OCI-LY3 (cell line): ENCODE measurements at regions not wholly inside any gene's neighbourhood (a gene's known extent, or its start where the extent isn't known, plus 50 kb on each side); places are given as distances from the start of the nearest gene placed in this dataset.

Experiments used
- H2AFZ ChIP-seq: fragments of 200-600, 300-600 bp; shearing (Covaris generic); 2 replicates; pipeline ENCODE4 v1.6.0; 2014; ENCODE audit warnings: antibody characterized with exemption, low read depth, low read length
- H3K27ac ChIP-seq: fragments of 200-600, 300-600 bp; sonication (generic); 2 replicates; pipeline ENCODE4 v1.5.1; 2014; ENCODE audit warnings: mild to moderate bottlenecking, low read length, moderate library complexity, mixed read lengths
- H3K27me3 ChIP-seq: fragments of 200-600, 300-600 bp; sonication (generic); 2 replicates; pipeline ENCODE4 v1.6.1; 2014; ENCODE audit warnings: low read depth, low read length, mixed read lengths
- H3K36me3 ChIP-seq: fragments of 200-600, 300-600 bp; sonication (generic); replicated peaks from 2 replicates; pipeline ENCODE3; 2014; ENCODE audit warnings: low read depth, low read length, mixed read lengths
- H3K4me1 ChIP-seq: fragments of 300-600, 200-600 bp; sonication (generic); 2 replicates; pipeline ENCODE4 v1.6.1; 2014; ENCODE audit warnings: low read length, mixed read lengths
- H3K4me2 ChIP-seq: fragments of 200-600, 300-600 bp; sonication (generic); 2 replicates; pipeline ENCODE4 v1.6.1; 2014; ENCODE audit warnings: low read length, mixed read lengths
- H3K4me3 ChIP-seq: fragments of 300-600, 200-600 bp; sonication (generic); 2 replicates; pipeline ENCODE4 v1.5.1; 2014; ENCODE audit warnings: antibody characterized with exemption, mild to moderate bottlenecking, low read length, moderate library complexity
- H3K79me2 ChIP-seq: fragments of 300-600, 200-600 bp; shearing (Covaris generic); 2 replicates; pipeline ENCODE4 v1.6.1; 2014; ENCODE audit warnings: mild to moderate bottlenecking, low read length, mixed read lengths
- H3K9ac ChIP-seq: fragments of 300-600, 200-600 bp; shearing (Covaris generic); 2 replicates; pipeline ENCODE4 v1.6.0; 2014; ENCODE audit warnings: mild to moderate bottlenecking, low read length, moderate library complexity
- H3K9me3 ChIP-seq: fragments of 200-600, 300-600 bp; shearing (Covaris generic); 2 replicates; pipeline ENCODE4 v1.6.1; 2014; ENCODE audit warnings: low read length, mixed read lengths; ENCODE audit not compliant: insufficient read depth
- H4K20me1 ChIP-seq: fragments of 200-600, 300-600 bp; sonication (generic); 2 replicates; pipeline ENCODE4 v1.6.1; 2016; ENCODE audit warnings: low read length, mixed read lengths; ENCODE audit not compliant: insufficient read depth
- CTCF ChIP-seq: fragments of 200-600, 300-600 bp; sonication (generic); IDR thresholded peaks from 2 replicates; pipeline ENCODE4 v1.5.1; 2014; ENCODE audit warnings: antibody characterized with exemption, low read length, low read depth
- EZH2phosphoT487 ChIP-seq: fragments of 200-600 bp; shearing (Covaris generic); IDR thresholded peaks from 2 replicates; pipeline ENCODE4 v1.6.1; 2018; ENCODE audit warnings: antibody characterized with exemption, mixed run types, low read depth

DNA sequence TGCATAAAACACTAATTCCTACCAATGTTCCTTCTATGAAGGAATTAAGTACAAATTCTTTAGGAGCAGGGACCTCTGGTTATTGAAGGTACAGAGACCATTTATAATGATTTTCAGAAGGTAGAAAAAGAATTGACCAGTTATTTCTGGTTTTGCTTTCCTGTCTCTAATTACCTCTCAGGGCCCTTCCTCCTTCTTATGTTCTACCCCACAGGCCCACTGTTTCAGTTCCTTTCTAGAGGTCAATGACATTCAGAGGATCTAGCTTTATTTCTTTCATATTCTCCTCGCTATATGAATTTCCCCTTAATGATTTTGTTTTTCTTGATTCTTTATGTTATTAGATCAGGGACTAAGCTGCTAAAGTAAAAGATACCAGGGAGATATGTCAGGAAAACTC, 345.0 kb upstream of the SPRY2 start:
- Histone ChIP-seq H3K36me3 (no peaks in the 10 kb centered on the region), H3K27ac (no peak overlapping the region), H3K4me3 (no peak overlapping the region), H4K20me1 (no peaks in the 10 kb centered on the region), H3K27me3 (no peaks in the 10 kb centered on the region), H2AFZ (no peak overlapping the region), H3K9ac (no peak overlapping the region), H3K9me3 (no peaks in the 10 kb centered on the region), H3K4me1 (peaks cover 10% of the 10 kb centered on the region), H3K4me2 (peak overlapping the region; percentile 49), H3K79me2 (no peaks in the 10 kb centered on the region)
- TF ChIP-seq CTCF (no peak), EZH2phosphoT487 (no peak)

DNA sequence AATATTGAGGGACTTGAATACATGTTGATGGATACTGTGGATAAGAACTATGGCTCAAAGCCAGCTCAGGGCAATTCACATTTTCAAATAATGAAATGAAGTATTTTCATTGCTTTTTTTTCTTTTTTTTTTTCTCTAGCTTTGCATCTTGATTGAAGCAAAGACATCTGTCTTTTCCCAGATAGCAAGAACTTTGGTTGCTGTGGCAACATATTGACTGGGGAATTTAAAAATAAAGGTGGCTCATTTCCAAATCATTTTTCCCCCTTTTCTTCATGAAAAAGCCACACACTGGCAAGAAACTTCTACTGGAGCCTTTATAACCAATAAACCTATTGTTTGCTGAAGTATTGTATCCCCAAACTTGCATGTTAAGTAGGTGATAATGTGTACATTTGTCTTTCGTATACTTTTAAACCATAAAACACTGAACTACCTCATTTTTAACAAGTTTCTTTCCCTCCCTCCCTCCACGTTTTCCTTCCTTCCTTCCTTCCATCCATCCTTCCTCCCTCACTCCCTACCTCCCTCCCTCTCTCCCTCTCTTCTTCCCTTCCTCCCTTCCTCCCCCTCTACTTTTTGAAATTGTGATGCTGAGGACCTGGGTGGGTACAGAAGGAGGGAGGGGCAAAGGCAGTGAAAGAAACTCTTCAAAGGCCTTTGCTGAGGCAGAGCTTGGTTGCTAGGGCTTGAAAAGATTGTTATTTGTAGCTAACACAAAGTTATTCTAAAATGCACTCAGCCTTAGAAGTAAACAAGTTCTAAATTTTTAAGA, 343.5 kb upstream of the SPRY2 start:
- Histone ChIP-seq H2AFZ (no peak overlapping the region), H4K20me1 (no peaks in the 10 kb centered on the region), H3K36me3 (no peaks in the 10 kb centered on the region), H3K4me1 (peaks cover 10% of the 10 kb centered on the region), H3K9ac (no peak overlapping the region), H3K27ac (no peak overlapping the region), H3K27me3 (no peaks in the 10 kb centered on the region), H3K4me3 (no peak overlapping the region), H3K79me2 (no peaks in the 10 kb centered on the region), H3K9me3 (no peaks in the 10 kb centered on the region), H3K4me2 (no peak overlapping the region)
- no peak for TF ChIP-seq EZH2phosphoT487
- TF ChIP-seq CTCF = no peak

DNA sequence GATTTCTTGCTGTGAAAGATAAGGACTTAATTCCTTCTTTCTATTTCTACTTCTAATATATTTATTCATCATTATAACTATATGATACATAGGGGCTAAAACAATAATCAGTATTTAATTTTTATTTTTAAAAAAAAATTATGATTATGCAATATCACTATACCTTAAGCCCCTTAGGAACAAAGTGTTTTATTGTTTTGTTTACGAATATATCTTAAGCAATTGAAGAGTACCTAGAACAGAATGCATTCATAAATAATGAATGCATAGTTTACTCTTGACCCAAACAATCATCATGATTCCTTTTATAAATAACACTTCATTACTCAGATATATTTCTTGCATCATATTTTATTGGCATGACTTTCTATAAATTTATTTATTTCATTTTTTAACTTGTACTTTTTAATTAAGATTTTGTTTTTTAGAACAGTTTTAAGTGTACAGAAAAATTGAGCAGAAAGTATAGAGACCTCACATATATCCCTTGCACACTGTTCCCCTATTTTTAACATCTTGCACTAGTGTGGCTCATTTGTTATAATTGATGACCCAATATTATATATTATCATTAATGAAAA, 339.9 kb upstream of the SPRY2 start:
- H3K9ac ChIP-seq = no peak overlapping the region
- H3K4me2 ChIP-seq = no peak overlapping the region
- H2AFZ ChIP-seq = no peak overlapping the region
- H3K79me2 ChIP-seq = no peaks in the 10 kb centered on the region
- TF ChIP-seq EZH2phosphoT487 (no peak), CTCF (no peak)
- H3K27ac ChIP-seq = no peak overlapping the region
- no peak overlapping the region for H3K4me3 ChIP-seq
- H3K27me3 ChIP-seq = no peaks in the 10 kb centered on the region
- H3K36me3 ChIP-seq = no peaks in the 10 kb centered on the region
- H3K9me3 ChIP-seq = no peaks in the 10 kb centered on the region
- peaks cover 3% of the 10 kb centered on the region for H3K4me1 ChIP-seq
- H4K20me1 ChIP-seq = no peaks in the 10 kb centered on the region

DNA sequence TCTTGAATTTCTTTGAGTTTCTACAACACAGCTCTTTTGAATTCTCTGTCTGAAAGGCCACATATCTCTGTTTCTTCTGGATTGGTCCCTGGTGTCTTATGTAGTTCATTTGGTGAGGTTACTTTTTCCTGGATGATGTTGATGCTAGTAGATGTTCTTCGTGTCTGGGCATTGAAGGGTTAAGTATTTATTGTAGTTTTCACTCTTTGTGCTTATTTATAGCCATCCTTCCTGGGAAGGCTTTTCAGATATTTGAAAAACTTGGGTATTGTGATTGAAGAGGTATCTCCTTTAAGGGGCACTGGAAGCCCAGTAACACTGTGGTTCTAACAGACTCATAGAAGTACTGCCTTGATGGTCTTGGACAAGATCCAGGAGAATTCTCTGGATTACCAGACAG, 338.5 kb upstream of the SPRY2 start:
- Histone ChIP-seq H3K79me2 (no peaks in the 10 kb centered on the region), H3K4me3 (no peak overlapping the region), H2AFZ (no peak overlapping the region), H3K9me3 (no peaks in the 10 kb centered on the region), H3K9ac (no peak overlapping the region), H3K4me1 (no peaks in the 10 kb centered on the region), H3K4me2 (no peak overlapping the region), H3K36me3 (no peaks in the 10 kb centered on the region), H3K27ac (no peak overlapping the region), H4K20me1 (no peaks in the 10 kb centered on the region), H3K27me3 (no peaks in the 10 kb centered on the region)
- no peak for TF ChIP-seq EZH2phosphoT487
- no peak for TF ChIP-seq CTCF
